Activated B cell treated with CpG ODN at 0.5 μM for 24 hours (primary cell): ENCODE measurements at regions not wholly inside any gene's neighbourhood (a gene's known extent, or its start where the extent isn't known, plus 50 kb on each side); places are given as distances from the start of the nearest gene placed in this dataset.
"Not testable (repeated sequence)": the region's sequence is repeated elsewhere in the genome, so short reads cannot be mapped to it uniquely, and the experiment has no call there.

Experiments
- ATAC-seq: fragments of 200-7000 bp; cut with Tn5 transposase; one replicate; pipeline ENCODE4 v1.10.0; 2021; ENCODE audit warnings: low read depth, mild to moderate bottlenecking, moderate library complexity
- CTCF ChIA-PET: fragments of 350-600 bp; sonication (Branson Sonifier 250); formaldehyde crosslinking; loops from one replicate; lab custom pipeline; 2021; ENCODE audit warnings: antibody characterized with exemption; lab: Charles Lee
- POLR2A ChIA-PET: fragments of 350-600 bp; sonication (Branson Sonifier 250); formaldehyde crosslinking; loops from one replicate; lab custom pipeline; 2021; ENCODE audit warnings: antibody characterized with exemption; lab: Charles Lee
- DNase-seq: peaks from one replicate; pipeline ENCODE4 v3.0.0; 2022
- H3K27ac Mint-ChIP-seq: one replicate; pipeline ENCODE4 v1.8.0; 2020; ENCODE audit warnings: mixed read lengths
- H3K27me3 Mint-ChIP-seq: one replicate; pipeline ENCODE4 v1.8.0; 2021; ENCODE audit warnings: mixed read lengths
- H3K36me3 Mint-ChIP-seq: one replicate; pipeline ENCODE4 v1.8.0; 2021; ENCODE audit warnings: low read depth, mixed read lengths
- H3K4me1 Mint-ChIP-seq: one replicate; pipeline ENCODE4 v1.8.0; 2021; ENCODE audit warnings: mixed read lengths
- H3K4me3 Mint-ChIP-seq: one replicate; pipeline ENCODE4 v1.8.0; 2020; ENCODE audit warnings: mild to moderate bottlenecking, mixed read lengths
- H3K9me3 Mint-ChIP-seq: one replicate; pipeline ENCODE4 v1.8.0; 2020; ENCODE audit warnings: mixed read lengths
- CTCF ChIP-seq: fragments of 200-600 bp; IDR thresholded peaks from one replicate; pipeline ENCODE4 v1.8.0; 2022; ENCODE audit warnings: antibody characterized with exemption, mild to moderate bottlenecking
- intact Hi-C: fragments of 100-400 bp; cut with micrococcal nuclease; formaldehyde crosslinking; loops from one replicate; pipeline ENCODE4 v1.15.1; 2024

GRCh38 chr7:4525884-4526283 is 156.2 kb upstream of the FOXK1 start:
- H3K4me1 Mint-ChIP-seq = no peaks in the 10 kb centered on the region
- no peaks in the 10 kb centered on the region for H3K36me3 Mint-ChIP-seq
- ChIA-PET CTCF (no interaction called here), POLR2A (no interaction called here)
- no peak overlapping the region for H3K4me3 Mint-ChIP-seq
- H3K27ac Mint-ChIP-seq = no peak overlapping the region
- ATAC-seq = no peak
- no peak for DNase-seq
- intact Hi-C loops = no loop called here
- TF ChIP-seq CTCF = no peak
- H3K27me3 Mint-ChIP-seq = peaks cover 2% of the 10 kb centered on the region
- H3K9me3 Mint-ChIP-seq = peaks cover 2% of the 10 kb centered on the region

DNA sequence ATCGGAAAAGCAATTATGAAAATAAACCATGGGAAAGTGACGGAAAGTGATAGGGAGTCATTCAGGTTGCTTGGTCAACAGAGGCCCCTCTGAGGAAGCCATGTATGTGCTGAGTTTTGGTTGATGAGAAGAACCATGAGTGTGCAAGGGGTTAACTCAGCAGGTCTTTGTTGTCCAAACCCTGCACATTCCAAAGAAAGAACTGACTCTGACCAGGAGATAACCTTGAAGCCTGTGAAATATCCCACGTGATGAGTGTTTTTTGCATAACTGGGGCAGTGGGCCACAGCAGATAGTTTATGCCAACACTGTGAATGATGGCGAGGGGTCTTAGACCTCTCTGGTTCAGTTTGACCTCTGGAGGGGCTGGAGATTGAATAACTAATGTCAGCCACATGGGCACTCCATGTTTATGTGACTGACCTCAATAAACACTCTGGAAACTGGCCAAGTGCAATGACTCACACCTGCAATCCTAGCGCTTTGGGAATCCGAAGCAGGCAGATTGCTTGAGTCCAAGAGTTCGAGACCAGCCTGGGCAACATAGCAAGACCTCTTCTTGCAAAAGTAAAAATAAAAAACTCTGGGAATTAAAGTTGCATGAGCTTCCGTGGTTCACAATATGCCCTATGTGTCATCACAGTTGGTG is 154.0 kb upstream of the FOXK1 start:
- POLR2A ChIA-PET = no interaction called here
- no peak for DNase-seq

GRCh38 chr7:4531236-4531635 is 150.9 kb upstream of the FOXK1 start:
- no peaks in the 10 kb centered on the region for H3K27me3 Mint-ChIP-seq

More for the DNA sequence above, 154.0 kb upstream of the FOXK1 start:
- peaks cover 2% of the 10 kb centered on the region for H3K27me3 Mint-ChIP-seq
- CTCF ChIA-PET = no interaction called here
- no peaks in the 10 kb centered on the region for H3K9me3 Mint-ChIP-seq
- ATAC-seq = no peak
- H3K4me1 Mint-ChIP-seq = no peaks in the 10 kb centered on the region
- intact Hi-C loops = no loop called here
- H3K27ac Mint-ChIP-seq = no peak overlapping the region
- no peak overlapping the region for H3K4me3 Mint-ChIP-seq
- TF ChIP-seq CTCF = no peak
- H3K36me3 Mint-ChIP-seq = no peaks in the 10 kb centered on the region

GRCh38 chr7:4533339-4533738 is 148.8 kb upstream of the FOXK1 start:
- H3K27me3 Mint-ChIP-seq, H3K9me3 Mint-ChIP-seq, H3K36me3 Mint-ChIP-seq, CTCF ChIA-PET, intact Hi-C loops, DNase-seq, H3K4me1 Mint-ChIP-seq, H3K27ac Mint-ChIP-seq, ATAC-seq, POLR2A ChIA-PET, H3K4me3 Mint-ChIP-seq: not testable (repeated sequence)

More at GRCh38 chr7:4531236-4531635, 150.9 kb upstream of the FOXK1 start:
- Mint-ChIP-seq H3K9me3 (peaks cover 2% of the 10 kb centered on the region), H3K4me1 (no peaks in the 10 kb centered on the region), H3K27ac (no peak overlapping the region), H3K4me3 (no peak overlapping the region), H3K36me3 (no peaks in the 10 kb centered on the region)
- intact Hi-C loops = no loop called here
- POLR2A ChIA-PET = no interaction called here
- CTCF ChIA-PET = no interaction called here
- DNase-seq (no peak), ATAC-seq (no peak)
- no peak for TF ChIP-seq CTCF

DNA sequence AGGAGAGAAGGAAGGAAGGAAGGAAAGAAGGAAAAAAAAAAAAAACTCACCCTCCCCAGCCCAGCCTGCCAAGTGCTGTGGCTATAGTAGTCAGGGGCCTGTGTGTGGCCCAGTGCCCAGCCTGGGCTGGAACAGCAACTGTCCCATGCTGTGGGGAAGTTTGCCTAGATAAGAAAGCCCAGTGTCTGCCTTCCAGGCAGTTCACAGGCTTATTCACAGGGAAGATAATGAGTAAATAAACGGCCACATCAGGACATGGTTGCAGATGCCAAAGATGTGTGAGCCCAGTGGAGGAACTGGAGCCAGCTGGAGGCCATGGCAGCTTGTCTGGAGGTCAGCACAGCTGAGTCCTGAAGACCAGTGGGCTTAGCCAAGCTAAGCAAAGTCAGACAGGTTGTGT is 132.4 kb upstream of the FOXK1 start:
- H3K36me3 Mint-ChIP-seq = no peaks in the 10 kb centered on the region
- no peak overlapping the region for H3K4me3 Mint-ChIP-seq
- H3K27me3 Mint-ChIP-seq = peaks cover 4% of the 10 kb centered on the region
- no peak for DNase-seq
- no peak for ATAC-seq
- intact Hi-C loops = no loop called here
- no peaks in the 10 kb centered on the region for H3K4me1 Mint-ChIP-seq
- peaks cover 13% of the 10 kb centered on the region for H3K9me3 Mint-ChIP-seq
- ChIA-PET POLR2A (no interaction called here), CTCF (no interaction called here)
- no peak overlapping the region for H3K27ac Mint-ChIP-seq
- no peak for TF ChIP-seq CTCF

- POLR2A ChIA-PET = interaction anchor here (0.9 kb wide), 1 partner anchor 462 kb away, joined by 3 read pairs; no protein-coding TSS in a partner anchor
- Mint-ChIP-seq H3K27me3 (peaks cover 4% of the 10 kb centered on the region), H3K36me3 (no peaks in the 10 kb centered on the region), H3K27ac (no peak overlapping the region), H3K4me1 (no peaks in the 10 kb centered on the region), H3K9me3 (peaks cover 13% of the 10 kb centered on the region), H3K4me3 (no peak overlapping the region)
- ATAC-seq = no peak
- CTCF ChIA-PET = no interaction called here
- intact Hi-C loops = no loop called here
- no peak for TF ChIP-seq CTCF
- no peak for DNase-seq
These were observed 132.0 kb upstream of the FOXK1 start for GRCh38 chr7:4550117-4550516.
